ENCODE measurements at regions not wholly inside any gene's neighbourhood (a gene's known extent, or its start where the extent isn't known, plus 50 kb on each side); places are given as distances from the start of the nearest gene placed in this dataset.

DNA sequence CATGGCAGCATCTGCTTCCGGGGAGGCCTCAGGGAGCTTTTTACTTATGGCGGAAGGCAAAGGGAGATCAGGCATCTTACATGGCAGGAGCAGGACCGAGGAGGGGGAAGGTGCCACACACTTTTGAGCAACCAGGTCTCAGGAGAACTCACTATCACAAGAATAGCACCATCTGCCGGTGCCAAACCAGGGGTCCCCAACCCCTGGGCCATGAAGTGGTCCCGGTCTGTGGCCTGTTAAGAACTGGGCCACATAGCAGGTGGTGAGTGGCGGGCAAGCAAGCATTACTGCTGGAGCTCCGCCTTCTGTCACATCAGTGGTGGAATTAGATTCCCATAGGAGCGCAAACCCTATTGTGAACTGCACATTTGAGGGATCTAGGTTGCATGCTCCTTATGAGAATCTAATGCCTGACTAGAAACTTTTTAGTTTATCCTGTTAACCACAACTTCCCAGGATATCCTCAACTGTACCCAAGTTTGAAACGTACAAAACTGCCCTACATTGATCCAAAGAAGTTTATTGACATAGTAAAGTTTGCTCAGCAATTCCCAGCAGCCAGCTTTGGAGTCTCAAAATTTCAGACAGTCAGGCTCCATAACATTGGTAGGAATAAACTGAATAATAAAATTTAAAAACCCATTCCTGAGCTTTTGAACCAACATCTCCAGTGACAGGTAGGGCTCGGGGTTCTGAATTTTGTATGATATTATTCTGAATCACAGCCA lies 228.4 kb upstream of the TAC1 start:
- no peaks in the 10 kb centered on the region for H3K9me3 ChIP-seq (ENCODE audit: insufficient read depth in 2 of 2, low read depth in 1 of 2, low read length in 1 of 2)
- FAIRE-seq: no peak
- H3K4ac ChIP-seq (replicated peaks; ENCODE audit: insufficient read length, low read depth, low read length): no peak overlapping the region
- no peak overlapping the region for H3K14ac ChIP-seq (ENCODE audit: insufficient read length)
- H2BK5ac ChIP-seq (ENCODE audit: low read depth, low read length): no peak overlapping the region
- H2AK5ac ChIP-seq (ENCODE audit: low read depth, low read length): no peak overlapping the region
- H2AFZ ChIP-seq (ENCODE audit: low read length): no peak overlapping the region
- H3K4me1 ChIP-seq (replicated peaks in 1 of 4; ENCODE audit: control insufficient read depth in 3 of 4, insufficient read depth in 4 of 4, low read length in 3 of 4): no peaks in the 10 kb centered on the region
- H3K56ac ChIP-seq (replicated peaks; ENCODE audit: insufficient read length, low read depth, low read length): no peak overlapping the region
- no peak overlapping the region for H2BK12ac ChIP-seq (ENCODE audit: low read depth, low read length)
- no peak overlapping the region for H3K23ac ChIP-seq (ENCODE audit: insufficient read length)
- H3K9ac ChIP-seq (replicated peaks in 1 of 4; ENCODE audit: extremely low read depth in 1 of 4, low read depth in 3 of 4, low read length in 3 of 4): no peak overlapping the region
- H2BK15ac ChIP-seq (ENCODE audit: low read length): no peak overlapping the region
- TF ChIP-seq RAD21 (IDR thresholded peaks at IDR 0.05 in 1 of 2, conservative IDR thresholded peaks at IDR 0.05 in 1 of 2; ENCODE audit: low read depth in 2 of 2, low read length in 2 of 2): peak in 1 of 2 experiments; percentile 14; a peak in 1 of 4 replicates
- no peak for TF ChIP-seq CHD1 (IDR thresholded peaks at IDR 0.05; ENCODE audit: low read depth, low read length)
- H4K8ac ChIP-seq (ENCODE audit: extremely low read depth, insufficient read depth, low read length): no peak overlapping the region; the same call in 1 of the 2 replicates
- H4K5ac ChIP-seq (ENCODE audit: insufficient read length, low read depth, low read length): no peak overlapping the region
- ChIA-PET POLR2A (ENCODE audit: partially characterized antibody) (no interaction called here), CTCF (ENCODE audit: partially characterized antibody) (interaction anchor here (0.7 to 1.9 kb wide), 4 partner anchors 9 to 315 kb away, joined by 3 to 6 read pairs (median 4); no protein-coding TSS in a partner anchor)
- no peak overlapping the region for H4K91ac ChIP-seq (replicated peaks; ENCODE audit: insufficient read length, low read length)
- H2BK120ac ChIP-seq (replicated peaks; ENCODE audit: low read depth, low read length): no peak overlapping the region
- H3K27ac ChIP-seq (ENCODE audit: low read depth, low read length): no peak overlapping the region
- H3K4me3 ChIP-seq (ENCODE audit: extremely low read depth in 1 of 4, insufficient read depth in 2 of 4, low read depth in 3 of 4, low read length in 4 of 4): no peak overlapping the region
- H3K79me2 ChIP-seq (ENCODE audit: control insufficient read depth in 1 of 2, insufficient read depth in 2 of 2, low read length in 2 of 2): no peaks in the 10 kb centered on the region
- no peak for DNase-seq (ENCODE audit: low read depth in 1 of 2, low spot score in 2 of 2)
- H2BK20ac ChIP-seq (ENCODE audit: low read length): no peak overlapping the region
- no peak overlapping the region for H3K18ac ChIP-seq (ENCODE audit: extremely low read depth, low read length)
- no peaks in the 10 kb centered on the region for H3K36me3 ChIP-seq (ENCODE audit: control insufficient read depth in 2 of 4, insufficient read depth in 4 of 4, low read length in 3 of 4)
- no peak overlapping the region for H3K4me2 ChIP-seq (ENCODE audit: insufficient read depth in 1 of 2, low read depth in 2 of 2, low read length in 2 of 2)
- no peaks in the 10 kb centered on the region for H3K79me1 ChIP-seq (ENCODE audit: low read depth, low read length)
- H3K27me3 ChIP-seq (replicated peaks in 1 of 4; ENCODE audit: control insufficient read depth in 3 of 4, extremely low read depth in 1 of 4, insufficient read depth in 3 of 4, low read length in 3 of 4): no peaks in the 10 kb centered on the region
- H3K23me2 ChIP-seq (ENCODE audit: low read depth, low read length): no peaks in the 10 kb centered on the region
- no peaks in the 10 kb centered on the region for H4K20me1 ChIP-seq (replicated peaks in 1 of 2; ENCODE audit: control insufficient read depth in 1 of 2, insufficient read depth in 2 of 2, low read length in 2 of 2)
- 87% methylated on average over 10 of the region's 10 CpGs; no CpG with 5 or more reads in 1 of the 2 experiments for WGBS, 2 experiments (ENCODE audit: extremely low coverage in 1 of 2, insufficient coverage in 1 of 2, insufficient read length in 1 of 2, insufficient replicate concordance in 2 of 2, low coverage in 1 of 2, low lambda C conversion rate in 2 of 2, missing lambda C conversion rate in 1 of 2)
